ENCODE measurements at regions not wholly inside any gene's neighbourhood (a gene's known extent, or its start where the extent isn't known, plus 50 kb on each side); places are given as distances from the start of the nearest gene placed in this dataset.

DNA sequence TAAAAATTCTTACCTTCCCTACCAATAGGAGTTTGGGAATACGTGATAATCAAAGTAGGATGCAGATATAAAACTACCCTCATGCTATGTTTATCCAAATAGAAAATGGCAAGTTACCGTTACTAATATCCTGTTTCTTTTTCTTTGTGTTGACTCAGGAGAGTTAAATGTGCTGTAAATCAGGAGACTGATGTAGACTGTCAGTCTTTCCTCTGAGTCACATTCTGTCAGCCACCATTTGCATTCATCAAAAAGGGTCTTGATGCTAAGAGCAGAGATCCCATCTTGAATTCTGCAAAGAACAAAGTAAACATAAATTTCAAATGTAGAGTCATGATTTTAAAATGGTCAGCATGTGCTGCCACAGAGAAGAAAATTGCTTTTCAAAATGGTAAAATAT lies 712.8 kb downstream of the SOCS6 start:
- TF ChIP-seq POLR2A (IDR thresholded peaks at IDR 0.05) (no peak), CTCF (IDR thresholded peaks at IDR 0.05) (no peak), EP300 (IDR thresholded peaks at IDR 0.05) (no peak)

All from tibial nerve (tissue), 4 donors.